ELF-1 (cell line): ENCODE measurements at regions not wholly inside any gene's neighbourhood (a gene's known extent, or its start where the extent isn't known, plus 50 kb on each side); places are given as distances from the start of the nearest gene placed in this dataset.

Experiments
- DNase-seq: peaks from one replicate; pipeline ENCODE4 v3.0.0-alpha.2; 2016; ENCODE audit warnings: low read depth, low spot score

DNA sequence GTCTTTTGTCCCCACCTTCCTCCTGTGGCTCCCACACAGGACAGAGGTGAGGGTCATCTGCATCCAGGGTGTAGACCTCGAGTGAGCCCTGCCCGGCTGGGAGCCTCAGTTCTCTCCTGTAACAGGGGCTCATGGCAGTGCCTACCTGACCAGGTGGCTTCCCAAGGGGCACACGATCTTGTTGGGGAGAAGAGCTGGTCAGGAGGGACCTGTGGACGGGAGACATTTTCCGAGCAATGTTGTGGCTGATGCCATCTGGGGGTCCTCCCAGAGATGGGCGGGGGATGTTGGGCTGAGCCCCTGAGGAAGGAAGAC, 51.9 kb downstream of the CEBPB start:
- DNase-seq: no peak

DNA sequence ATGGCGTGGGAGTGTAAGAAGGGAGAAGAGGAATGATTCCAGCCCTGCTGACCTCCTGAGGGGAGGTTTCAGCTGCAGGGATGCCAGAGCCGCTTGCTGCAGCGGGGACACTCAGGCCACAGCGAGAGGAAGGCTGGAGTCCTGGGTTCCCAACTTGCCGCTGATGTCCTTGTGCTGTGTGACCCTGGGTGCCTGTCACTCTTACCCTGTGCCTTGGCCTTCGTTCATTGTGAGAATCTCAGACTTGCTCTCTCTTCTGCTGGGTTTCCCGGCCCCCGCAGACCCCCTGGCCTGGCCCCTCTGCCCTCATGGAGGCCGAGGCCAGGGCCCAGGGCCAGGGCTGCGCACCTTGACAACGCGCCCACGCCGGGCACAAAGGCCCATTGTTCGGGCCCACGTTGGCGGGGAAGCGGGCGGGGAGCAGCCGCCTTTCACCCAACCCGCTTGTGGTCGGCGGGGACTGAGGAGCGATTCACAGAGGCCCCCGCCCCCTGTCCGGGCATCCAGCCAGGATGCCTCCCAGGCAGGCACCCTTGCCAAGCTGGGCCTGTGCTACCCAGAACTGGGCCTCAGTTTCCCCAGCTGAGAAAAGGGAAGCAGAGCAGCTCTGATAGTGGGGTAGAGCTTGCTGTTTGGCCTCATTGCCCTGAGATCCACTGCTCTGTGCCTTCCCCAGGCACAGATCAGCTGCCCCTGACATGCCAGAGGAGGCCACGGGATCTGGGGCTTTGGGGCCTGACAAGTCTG, 52.4 kb downstream of the CEBPB start:
- no peak for DNase-seq

GRCh38 chr20:50243610-50244351, 53.2 kb downstream of the CEBPB start:
- no peak for DNase-seq

- no peak for DNase-seq
These were observed 53.9 kb downstream of the CEBPB start for GRCh38 chr20:50244352-50245149.

DNA sequence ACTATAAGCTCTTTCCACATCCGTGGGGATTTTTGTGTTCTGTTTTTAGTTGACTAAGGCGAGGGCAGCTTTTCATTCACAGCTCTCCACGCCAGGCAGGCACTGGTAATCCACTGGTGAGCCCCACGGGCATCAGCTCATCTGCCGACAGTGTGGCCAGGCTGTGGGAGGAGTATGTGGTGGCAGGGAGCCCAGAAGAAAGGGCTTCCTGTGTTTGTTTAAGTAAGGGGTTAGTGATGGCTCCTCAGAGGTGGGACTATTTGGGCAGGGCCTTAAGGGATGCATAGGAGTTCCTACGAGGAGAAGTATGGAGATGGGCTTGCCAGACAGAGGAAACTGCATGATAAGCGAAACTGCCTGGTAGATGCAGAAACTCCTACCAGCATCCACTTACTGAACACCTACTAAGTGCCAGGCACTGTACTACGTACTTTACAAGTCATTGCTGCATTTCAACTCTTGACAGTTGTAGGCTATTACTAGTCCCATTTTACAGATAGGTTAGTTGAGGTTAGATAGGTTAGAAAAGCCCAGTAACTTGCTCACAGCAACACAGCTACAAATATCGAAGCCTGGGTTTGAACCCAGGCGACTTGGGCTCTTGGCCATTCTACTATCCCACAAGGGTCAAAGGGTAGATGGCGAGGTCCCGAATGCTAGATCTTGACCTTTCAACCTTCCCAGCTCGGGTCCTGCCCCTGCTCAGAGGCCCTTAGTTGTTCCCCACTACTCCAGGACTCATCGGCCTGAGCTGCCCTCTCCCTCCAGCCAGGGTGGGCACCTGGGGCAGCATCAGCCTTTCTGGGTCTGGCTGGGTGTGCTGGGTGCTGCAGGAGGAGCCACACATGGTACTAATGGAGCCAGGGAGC, 55.1 kb downstream of the CEBPB start:
- DNase-seq: no peak

DNA sequence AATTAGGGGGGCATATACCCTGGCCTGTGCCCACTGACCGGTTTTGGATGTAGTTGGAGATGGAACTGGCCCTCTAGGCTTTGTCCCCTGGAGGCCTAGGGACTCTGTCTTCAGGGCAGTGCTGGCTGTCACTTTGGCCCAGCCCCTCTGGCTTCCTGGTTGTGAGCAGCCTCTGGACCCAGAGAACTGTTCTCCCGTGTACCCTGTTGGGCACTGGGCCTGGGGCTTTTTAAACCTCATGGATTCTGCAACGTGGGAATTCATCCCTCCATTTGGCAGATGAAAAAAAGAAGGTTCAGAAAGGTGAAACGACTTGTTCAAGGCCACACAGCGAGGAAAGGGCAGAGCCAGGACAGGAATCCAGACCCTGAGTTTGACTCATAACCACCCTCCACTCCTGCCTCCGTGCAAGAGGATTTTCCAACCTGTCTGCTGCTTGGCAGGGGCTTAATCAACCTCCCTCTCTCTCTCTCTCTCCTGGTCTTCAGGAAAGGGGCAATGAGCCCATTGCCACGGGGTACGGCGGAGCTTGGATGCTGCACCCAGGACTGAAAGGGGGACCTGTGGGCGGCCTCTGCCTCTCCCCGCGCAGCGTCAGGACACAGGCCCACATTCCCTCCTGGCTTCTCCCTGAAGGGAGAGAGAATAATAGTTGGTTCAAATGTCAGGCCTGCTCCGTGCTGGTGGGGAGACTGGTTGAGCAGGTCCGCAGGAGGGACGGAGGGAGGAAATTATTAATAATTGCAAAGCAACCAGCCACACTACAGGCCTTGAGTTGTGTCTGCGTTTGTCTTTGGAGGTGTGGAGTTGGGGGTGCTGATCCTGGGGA, 56.0 kb downstream of the CEBPB start:
- DNase-seq: peak; percentile 42

DNA sequence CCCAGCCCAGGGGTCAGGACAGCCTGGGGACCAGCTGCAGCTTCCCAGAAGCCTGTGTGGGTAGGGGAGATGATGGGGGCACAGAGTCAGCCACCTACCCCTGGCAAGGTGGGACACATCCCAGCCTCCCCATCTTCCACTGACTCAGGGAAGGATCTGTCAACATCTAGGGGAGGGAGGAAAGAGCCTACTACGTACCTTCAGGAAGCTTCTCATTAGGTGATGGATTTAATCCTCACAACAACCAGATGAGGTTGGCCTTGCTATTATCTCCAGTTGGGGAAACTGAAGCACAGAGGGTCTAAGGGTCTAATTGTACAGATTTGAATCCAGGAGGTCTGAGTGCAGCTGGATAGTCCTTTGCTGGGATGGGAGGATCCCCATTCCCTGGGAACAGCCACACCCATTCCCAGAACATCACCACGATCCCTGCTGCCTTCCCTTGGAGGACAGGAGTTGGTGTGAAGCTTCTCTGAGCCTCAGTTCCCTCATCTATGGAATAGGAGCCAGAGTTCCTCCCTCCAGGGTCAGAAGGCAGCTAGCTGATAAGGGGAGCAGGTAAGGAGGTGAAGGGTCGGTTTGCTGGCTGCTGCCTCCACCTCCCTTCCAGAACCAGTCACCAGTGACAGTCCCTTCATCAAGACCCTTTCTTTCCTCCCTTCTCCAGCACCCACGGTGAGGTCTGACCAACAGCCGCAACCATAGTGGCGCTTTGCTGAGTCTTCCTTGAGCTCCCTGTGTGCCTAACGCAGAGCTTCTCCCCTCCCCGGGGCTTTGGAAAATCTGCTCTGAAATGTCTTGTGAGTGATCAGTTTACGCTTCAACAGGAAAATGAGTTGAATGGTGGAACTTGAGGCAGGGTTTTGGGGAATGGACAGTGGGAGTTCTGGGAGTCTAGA, 56.8 kb downstream of the CEBPB start:
- no peak for DNase-seq

DNA sequence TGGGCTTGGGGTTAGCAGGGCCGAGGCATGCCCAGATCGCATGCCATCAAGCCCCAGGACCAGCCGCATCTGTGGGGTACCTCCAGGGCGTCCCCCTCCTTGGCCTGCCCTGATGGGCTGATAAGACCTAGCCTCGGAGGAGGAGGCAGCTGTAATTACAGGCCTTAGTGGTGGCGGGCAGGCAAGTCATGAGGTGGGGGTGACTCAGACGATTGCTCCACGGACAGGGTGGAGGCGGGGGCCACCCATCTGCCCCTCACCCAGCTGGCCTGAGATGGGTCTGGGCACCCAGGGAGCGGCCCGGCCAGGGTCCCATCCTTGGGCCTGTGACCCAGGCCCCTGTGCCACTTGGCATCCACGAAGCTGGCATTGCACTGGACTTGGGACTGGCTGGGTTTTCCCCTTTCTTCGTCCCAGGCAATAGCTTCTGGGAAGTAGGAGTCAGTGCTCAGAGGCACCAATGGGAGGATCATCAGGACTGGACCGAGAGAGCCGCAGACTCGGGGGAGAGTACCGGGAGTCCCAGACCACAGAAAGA, 57.5 kb downstream of the CEBPB start:
- DNase-seq: peak; percentile 36

DNA sequence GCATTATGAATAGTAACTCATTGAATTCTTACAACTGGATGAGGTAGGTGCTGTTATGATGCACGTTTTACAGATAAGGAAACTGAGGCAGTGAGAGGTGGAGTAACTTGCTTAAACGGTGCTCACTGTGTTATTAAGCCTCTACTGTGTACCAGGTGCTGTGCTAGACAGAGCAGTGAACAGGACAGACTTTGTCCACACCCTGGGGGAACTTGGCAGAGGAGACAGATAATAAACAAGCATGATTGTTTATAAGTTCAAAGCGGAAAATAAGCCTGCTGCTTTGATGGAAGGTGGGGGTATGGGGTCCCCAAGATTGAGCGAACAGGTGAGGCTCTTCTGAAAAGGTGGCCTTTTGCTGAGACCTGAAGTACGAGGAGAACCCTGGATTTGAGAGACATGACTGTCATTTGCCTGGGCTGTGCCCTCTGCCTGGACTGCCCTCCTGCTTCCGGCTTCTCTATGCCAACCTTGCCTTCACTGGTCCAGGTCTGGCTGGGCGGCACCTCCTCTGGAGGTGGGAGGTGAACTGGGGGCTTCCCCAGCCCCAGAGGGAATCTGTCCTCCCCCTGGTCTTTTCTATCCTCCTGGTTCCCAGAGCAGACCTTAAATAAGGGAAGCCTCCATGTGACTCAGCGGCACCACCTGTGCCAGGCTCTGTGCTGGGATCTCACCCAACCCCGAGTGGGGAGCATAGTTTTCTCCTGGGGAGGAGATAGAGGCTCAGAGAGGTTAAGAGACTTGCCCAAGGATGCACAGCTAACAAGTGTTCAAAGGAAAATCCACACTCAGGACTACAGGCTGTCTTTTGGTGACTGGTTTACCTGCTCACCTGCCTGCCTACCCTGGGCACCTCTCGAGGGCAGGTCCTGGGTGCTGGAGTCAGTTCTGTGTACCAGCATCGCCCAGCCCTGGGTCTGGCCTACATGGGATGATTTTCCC, 59.1 kb downstream of the CEBPB start:
- no peak for DNase-seq

DNA sequence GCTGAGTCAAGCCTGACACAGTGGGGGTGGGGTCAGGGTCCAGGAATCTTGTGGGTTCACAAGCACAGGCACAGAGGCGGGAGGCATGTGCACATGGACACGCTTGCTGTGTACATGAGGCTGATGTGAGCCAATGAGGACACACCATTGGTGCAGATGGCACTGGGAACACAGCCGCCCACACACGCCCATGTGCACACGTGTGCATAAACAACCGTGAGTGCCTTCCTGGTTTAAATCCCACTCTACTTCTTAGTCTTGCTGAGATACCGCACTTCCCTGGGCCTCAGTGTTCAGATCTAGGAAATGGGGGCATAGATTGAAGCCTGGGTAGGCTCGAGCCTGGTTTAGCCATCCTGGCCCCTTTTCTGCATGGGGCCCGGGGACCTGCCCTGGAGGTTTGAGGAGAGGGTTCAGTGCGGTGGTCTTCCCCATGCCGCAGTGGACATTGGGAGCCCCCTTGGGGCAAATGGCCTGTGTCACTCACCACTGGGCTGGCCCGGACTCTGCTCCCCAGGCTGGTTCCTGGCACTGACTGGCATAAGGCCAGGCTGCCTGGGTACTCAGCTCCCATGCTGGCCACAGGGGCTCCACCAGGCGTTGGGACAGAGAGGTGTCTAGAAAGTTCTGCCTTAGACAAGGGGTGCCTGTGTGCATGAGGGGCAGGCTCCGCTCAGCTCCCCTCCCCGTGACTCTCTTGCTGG, 60.2 kb downstream of the CEBPB start:
- DNase-seq: no peak

DNA sequence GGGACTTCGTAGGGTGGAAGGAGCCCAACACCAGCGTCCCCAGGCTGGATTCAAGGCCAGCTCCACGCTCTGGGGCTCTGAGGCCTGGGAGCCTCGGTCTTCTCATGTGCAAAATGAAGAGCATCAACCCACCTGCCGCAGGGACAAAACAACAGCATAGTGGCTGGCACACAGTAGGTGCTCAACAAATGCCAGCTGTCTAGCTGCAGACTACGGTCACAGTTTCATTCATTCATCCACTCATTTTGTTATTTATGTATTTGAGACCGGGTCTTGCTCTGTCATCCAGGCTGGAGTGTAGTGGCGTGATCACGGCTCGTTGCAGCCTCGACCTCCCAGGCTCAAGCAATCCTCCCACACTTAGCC, 60.7 kb downstream of the CEBPB start:
- no peak for DNase-seq

GRCh38 chr20:50251992-50252511, 61.4 kb downstream of the CEBPB start:
- no peak for DNase-seq

GRCh38 chr20:50252701-50253100, 62.1 kb downstream of the CEBPB start:
- no peak for DNase-seq

DNA sequence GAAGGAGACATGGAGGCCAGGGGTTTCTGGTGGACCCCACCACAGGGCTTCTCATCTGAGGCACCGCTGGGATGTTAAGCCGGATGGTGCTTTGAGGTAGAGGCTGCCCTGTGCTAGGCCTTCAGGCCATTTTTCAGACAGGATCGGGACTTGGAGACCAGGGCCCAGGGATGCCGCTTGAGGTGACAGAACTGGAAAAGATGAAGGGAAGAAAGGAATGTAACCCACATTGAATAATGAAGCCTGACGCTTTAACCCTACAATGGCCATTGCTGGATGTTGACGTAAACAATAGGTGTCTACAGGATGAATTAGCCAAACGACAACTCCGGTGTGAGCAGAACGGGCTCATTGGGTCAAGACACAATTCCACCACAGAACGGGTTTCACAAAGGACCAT, 62.5 kb downstream of the CEBPB start:
- DNase-seq: peak; percentile 70

- DNase-seq: no peak
These were observed 63.9 kb downstream of the CEBPB start for GRCh38 chr20:50254466-50255079.

- DNase-seq: peak; percentile 95
These were observed 65.9 kb downstream of the CEBPB start for GRCh38 chr20:50256577-50256976.

- no peak for DNase-seq
These were observed 67.2 kb downstream of the CEBPB start for GRCh38 chr20:50257860-50258259.
